MM.1S (cell line): ENCODE measurements at regions not wholly inside any gene's neighbourhood (a gene's known extent, or its start where the extent isn't known, plus 50 kb on each side); places are given as distances from the start of the nearest gene placed in this dataset.

Experiments used
- DNase-seq: peaks from one replicate; pipeline ENCODE4 v3.0.0-alpha.2; 2015
- H2AFZ ChIP-seq: fragments of 300-600 bp; sonication (generic); 2 replicates; pipeline ENCODE4 v1.6.0; 2016; ENCODE audit warnings: antibody characterized with exemption, low read length
- H3F3A ChIP-seq: fragments of 300-600 bp; sonication (generic); 2 replicates; pipeline ENCODE4 v1.6.1; 2016; ENCODE audit warnings: mild to moderate bottlenecking, antibody characterized with exemption, low read length, moderate library complexity, mixed read lengths; ENCODE audit not compliant: insufficient read depth
- H3K27ac ChIP-seq: fragments of 300-600 bp; sonication (generic); 2 replicates; pipeline ENCODE4 v1.5.1; 2016; ENCODE audit warnings: mild to moderate bottlenecking, low read length
- H3K27me3 ChIP-seq: fragments of 300-600 bp; sonication (generic); replicated peaks from 2 replicates; pipeline ENCODE4 v1.6.0; 2016; ENCODE audit warnings: low read length; ENCODE audit not compliant: insufficient read depth
- H3K36me3 ChIP-seq: fragments of 300-600 bp; sonication (generic); replicated peaks from 2 replicates; pipeline ENCODE4 v1.6.1; 2016; ENCODE audit warnings: mild to moderate bottlenecking, low read length, mixed read lengths; ENCODE audit not compliant: insufficient read depth
- H3K4me1 ChIP-seq: fragments of 300-600 bp; sonication (generic); 2 replicates; pipeline ENCODE4 v1.6.1; 2016; ENCODE audit warnings: low read length, mixed read lengths
- H3K4me2 ChIP-seq: fragments of 300-600 bp; sonication (generic); 2 replicates; pipeline ENCODE4 v1.6.0; 2016; ENCODE audit warnings: low read depth, low read length
- H3K4me3 ChIP-seq: fragments of 300-600 bp; sonication (generic); 2 replicates; pipeline ENCODE4 v1.5.1; 2016; ENCODE audit warnings: low read length, mixed read lengths
- H3K79me2 ChIP-seq: fragments of 300-600 bp; sonication (generic); 2 replicates; pipeline ENCODE4 v1.6.1; 2016; ENCODE audit warnings: mixed run types, low read length, mixed read lengths
- H3K9ac ChIP-seq: fragments of 300-600 bp; sonication (generic); 2 replicates; pipeline ENCODE4 v1.6.1; 2016; ENCODE audit warnings: low read length, mixed read lengths
- H3K9me2 ChIP-seq: fragments of 300-600 bp; sonication (generic); replicated peaks from 2 replicates; pipeline ENCODE4 v1.6.1; 2016; ENCODE audit warnings: mild to moderate bottlenecking, low read length, mixed read lengths; ENCODE audit not compliant: insufficient read depth
- H3K9me3 ChIP-seq: fragments of 300-600 bp; sonication (generic); replicated peaks from 2 replicates; pipeline ENCODE4 v1.6.1; 2016; ENCODE audit warnings: mild to moderate bottlenecking, low read length, mixed read lengths; ENCODE audit not compliant: insufficient read depth
- H4K20me1 ChIP-seq: fragments of 300-600 bp; sonication (generic); 2 replicates; pipeline ENCODE4 v1.6.1; 2016; ENCODE audit warnings: mild to moderate bottlenecking, low read length, moderate library complexity, mixed read lengths; ENCODE audit not compliant: insufficient read depth
- CTCF ChIP-seq: fragments of 300-600 bp; sonication (generic); IDR thresholded peaks from 2 replicates; pipeline ENCODE4 v1.5.1; 2016; ENCODE audit warnings: antibody characterized with exemption, low read length, mixed read lengths
- EZH2 ChIP-seq: fragments of 300-600 bp; sonication (generic); optimal IDR thresholded peaks from 2 replicates; pipeline ENCODE3; 2017; ENCODE audit warnings: low read depth, mild to moderate bottlenecking, antibody characterized with exemption, low read length, mixed read lengths
- EZH2phosphoT487 ChIP-seq: fragments of 300-600 bp; sonication (generic); IDR thresholded peaks from 2 replicates; pipeline ENCODE4 v1.6.1; 2018; ENCODE audit warnings: antibody characterized with exemption, low read length

- Histone ChIP-seq H3K4me1 (no peaks in the 10 kb centered on the region), H3K9me3 (no peaks in the 10 kb centered on the region), H3K79me2 (no peaks in the 10 kb centered on the region), H4K20me1 (no peaks in the 10 kb centered on the region), H3K9me2 (no peaks in the 10 kb centered on the region), H3K27me3 (no peaks in the 10 kb centered on the region), H3K4me3 (no peak overlapping the region), H3K4me2 (no peak overlapping the region), H3K27ac (no peak overlapping the region), H3F3A (no peaks in the 10 kb centered on the region), H3K9ac (no peak overlapping the region), H3K36me3 (no peaks in the 10 kb centered on the region), H2AFZ (no peak overlapping the region)
- DNase-seq, result no peak
- TF ChIP-seq EZH2, result no peak
- no peak for TF ChIP-seq EZH2phosphoT487
- no peak for TF ChIP-seq CTCF
Measured at GRCh38 chr14:53550776-53551175, 397.7 kb upstream of the DDHD1 start.

GRCh38 chr14:53549956-53550355, 396.8 kb upstream of the DDHD1 start:
- H3F3A ChIP-seq, result no peaks in the 10 kb centered on the region
- H3K4me3 ChIP-seq, result no peak overlapping the region
- H3K27ac ChIP-seq, result no peak overlapping the region
- no peaks in the 10 kb centered on the region for H3K27me3 ChIP-seq
- no peaks in the 10 kb centered on the region for H3K9me3 ChIP-seq
- no peak overlapping the region for H2AFZ ChIP-seq
- H3K9ac ChIP-seq, result no peak overlapping the region
- no peaks in the 10 kb centered on the region for H3K4me1 ChIP-seq
- H3K4me2 ChIP-seq, result no peak overlapping the region
- no peaks in the 10 kb centered on the region for H4K20me1 ChIP-seq
- TF ChIP-seq CTCF, result no peak
- no peak for TF ChIP-seq EZH2phosphoT487
- TF ChIP-seq EZH2, result no peak
- no peaks in the 10 kb centered on the region for H3K79me2 ChIP-seq
- H3K36me3 ChIP-seq, result no peaks in the 10 kb centered on the region
- no peak for DNase-seq
- no peaks in the 10 kb centered on the region for H3K9me2 ChIP-seq

- Histone ChIP-seq H3F3A (no peaks in the 10 kb centered on the region), H3K36me3 (no peaks in the 10 kb centered on the region), H3K79me2 (no peaks in the 10 kb centered on the region), H3K4me2 (no peak overlapping the region), H3K27me3 (no peaks in the 10 kb centered on the region), H3K9ac (no peak overlapping the region), H3K27ac (no peak overlapping the region), H3K4me1 (no peaks in the 10 kb centered on the region), H3K4me3 (no peak overlapping the region), H3K9me3 (no peaks in the 10 kb centered on the region), H4K20me1 (no peaks in the 10 kb centered on the region), H2AFZ (no peak overlapping the region), H3K9me2 (no peaks in the 10 kb centered on the region)
- TF ChIP-seq CTCF (no peak), EZH2 (no peak), EZH2phosphoT487 (no peak)
- no peak for DNase-seq
Measured at GRCh38 chr14:53547593-53547992, 394.5 kb upstream of the DDHD1 start.

GRCh38 chr14:53545217-53545616, 392.1 kb upstream of the DDHD1 start:
- DNase-seq, result no peak
- Histone ChIP-seq H3K27me3 (no peaks in the 10 kb centered on the region), H3K4me3 (no peak overlapping the region), H3K79me2 (no peaks in the 10 kb centered on the region), H3K36me3 (no peaks in the 10 kb centered on the region), H3F3A (no peaks in the 10 kb centered on the region), H2AFZ (no peak overlapping the region), H3K9ac (no peak overlapping the region), H4K20me1 (no peaks in the 10 kb centered on the region), H3K4me2 (no peak overlapping the region), H3K4me1 (no peaks in the 10 kb centered on the region), H3K27ac (no peak overlapping the region), H3K9me3 (no peaks in the 10 kb centered on the region), H3K9me2 (no peaks in the 10 kb centered on the region)
- TF ChIP-seq EZH2 (no peak), EZH2phosphoT487 (no peak), CTCF (no peak)
